ENCODE measurements at regions not wholly inside any gene's neighbourhood (a gene's known extent, or its start where the extent isn't known, plus 50 kb on each side); places are given as distances from the start of the nearest gene placed in this dataset.
"Not testable (repeated sequence)": the region's sequence is repeated elsewhere in the genome, so short reads cannot be mapped to it uniquely, and the experiment has no call there.

DNA sequence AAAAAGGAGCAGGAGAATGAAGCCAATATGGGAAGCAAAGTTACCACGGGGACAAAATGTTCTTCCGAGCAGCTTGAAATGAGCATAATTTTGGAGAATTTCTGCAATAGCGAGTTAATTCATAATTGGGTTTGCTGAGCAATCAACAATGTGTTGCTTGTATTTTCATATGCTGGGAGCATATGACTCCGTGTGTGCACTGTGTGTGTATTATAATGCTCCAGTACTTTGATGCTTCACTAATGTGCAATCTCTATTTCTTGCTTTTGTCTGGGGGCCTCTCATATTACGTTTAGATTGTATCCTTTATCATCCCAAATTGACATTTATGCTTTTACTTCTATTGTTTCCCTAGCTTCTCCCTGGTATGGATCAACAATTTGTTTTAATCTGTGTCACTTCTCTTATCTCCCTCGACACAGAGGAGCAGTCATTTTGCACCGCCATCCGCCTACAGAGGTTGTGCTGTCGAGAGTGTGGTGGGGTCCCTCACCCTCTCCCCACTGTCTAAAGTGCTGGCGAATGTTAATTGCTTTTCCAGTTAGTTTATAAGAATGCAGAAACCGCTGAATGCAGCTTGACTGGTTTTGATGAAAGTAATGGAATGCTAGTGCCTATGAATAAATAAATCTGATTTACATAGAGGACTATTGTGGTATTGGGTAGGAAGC, 372.5 kb upstream of the WWC1 start:
- no peak for DNase-seq

DNA sequence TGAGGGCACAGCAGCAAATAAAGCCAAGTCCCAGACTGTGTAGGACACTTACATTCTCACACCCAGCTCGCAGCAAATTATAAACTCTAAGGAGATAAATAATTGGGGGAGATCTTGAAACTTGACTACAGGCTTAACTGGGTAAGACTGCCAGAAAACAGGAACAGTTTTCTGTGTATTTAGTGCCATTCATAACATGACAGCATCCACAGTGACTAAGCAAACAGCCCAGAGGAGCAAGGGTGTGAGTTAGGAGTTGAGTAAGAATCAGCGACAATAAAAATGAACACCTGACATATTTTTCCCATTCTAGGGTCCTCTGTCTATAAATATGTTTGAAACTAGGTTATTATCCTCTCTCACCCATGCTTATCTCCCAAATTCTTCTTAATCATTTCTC, 370.9 kb upstream of the WWC1 start:
- no peak for DNase-seq

DNA sequence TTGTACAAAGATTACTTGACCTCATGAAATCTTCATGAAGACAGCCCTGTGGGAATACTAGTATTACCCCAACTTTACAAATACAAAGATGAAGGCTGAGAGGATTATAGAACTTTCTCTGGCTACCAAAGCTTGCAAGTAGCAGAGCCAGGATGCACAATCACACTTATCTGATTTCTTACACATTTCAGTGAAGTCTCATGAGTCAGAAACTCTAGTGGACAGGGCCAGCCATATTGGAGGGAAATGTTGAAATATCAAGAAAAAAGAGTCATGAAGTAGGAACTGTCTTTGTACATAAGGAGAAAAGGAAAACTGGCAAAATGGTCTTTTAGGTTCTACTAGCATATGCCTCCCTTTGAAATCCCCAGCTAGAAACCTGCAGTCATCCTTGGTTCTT, 369.6 kb upstream of the WWC1 start:
- no peak for DNase-seq

DNA sequence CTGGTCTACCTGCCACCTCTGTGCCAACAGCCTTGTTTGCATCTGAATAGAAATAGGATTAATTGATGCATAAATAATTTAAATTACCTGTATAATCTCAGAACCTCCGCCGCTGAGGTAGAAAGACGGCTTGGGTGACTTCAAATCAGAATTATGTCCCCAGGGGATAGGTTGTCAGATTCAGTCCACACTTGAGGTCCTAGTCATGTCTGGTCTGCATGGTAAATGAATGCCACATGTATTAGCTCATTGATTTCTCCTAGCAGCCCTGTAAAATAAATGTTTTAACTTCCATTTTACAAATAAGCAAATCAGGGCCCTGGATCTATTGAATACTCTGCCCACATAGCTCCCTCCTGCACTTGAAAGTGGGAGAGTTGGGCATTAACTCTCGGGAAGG, 368.0 kb upstream of the WWC1 start:
- no peak for DNase-seq

DNA sequence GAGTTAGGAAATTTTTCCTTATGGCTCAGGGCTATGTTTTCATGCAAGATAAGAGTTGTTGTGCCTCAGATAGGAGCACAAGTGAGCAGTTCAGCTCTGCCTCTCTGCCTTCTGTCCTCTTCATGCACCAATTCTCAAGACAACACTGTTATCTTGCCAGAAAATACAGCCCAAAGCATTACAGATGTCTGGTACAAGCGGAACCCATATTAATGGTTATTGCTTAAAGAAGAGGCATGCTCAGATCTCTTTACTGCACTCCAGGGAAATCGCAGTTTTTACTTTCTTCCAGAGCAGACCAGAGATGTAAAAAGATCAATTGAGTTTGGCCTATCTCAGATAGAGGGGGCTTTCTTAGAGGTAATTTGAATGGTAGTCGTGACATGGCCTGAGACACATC, 361.6 kb upstream of the WWC1 start:
- no peak for DNase-seq

DNA sequence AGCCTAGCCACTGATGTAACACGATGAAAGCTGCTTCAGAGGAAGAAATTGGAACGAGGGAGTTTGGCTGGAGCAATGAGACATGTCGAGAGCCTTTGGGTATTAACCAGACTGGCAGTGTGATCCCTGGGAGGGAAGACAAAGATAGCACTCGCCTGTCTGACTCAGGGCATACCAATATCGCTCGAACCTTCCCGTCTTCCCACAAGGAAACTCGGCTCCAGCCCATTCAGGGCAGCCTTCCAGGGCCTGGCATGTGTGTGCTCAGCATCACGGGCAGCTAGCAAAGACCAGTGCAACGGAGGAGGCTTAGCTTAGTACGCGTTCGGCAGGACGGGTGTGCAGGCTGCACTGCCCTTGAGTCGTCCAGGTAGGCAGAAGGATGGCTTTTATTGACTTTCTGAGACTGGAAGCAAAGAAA, 356.9 kb upstream of the WWC1 start:
- no peak for DNase-seq

DNA sequence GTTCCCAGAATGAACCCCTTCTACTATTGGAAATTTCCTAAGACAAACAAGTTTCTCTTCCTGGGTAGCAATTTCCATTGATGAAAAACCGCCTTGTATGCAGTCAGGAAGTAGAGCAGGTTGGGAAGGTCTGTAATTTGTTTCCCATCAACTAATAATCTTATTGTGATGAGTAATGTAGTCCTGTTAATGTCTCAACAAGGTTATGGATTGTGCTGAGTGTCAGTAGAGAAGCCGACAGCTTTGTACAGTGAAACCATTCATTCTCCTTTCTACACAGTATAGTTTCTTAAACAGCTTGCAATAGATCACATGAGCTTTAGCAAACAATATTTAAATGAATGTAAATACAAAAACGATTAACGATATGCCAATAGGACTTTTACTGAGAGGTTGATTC, 355.4 kb upstream of the WWC1 start:
- no peak for DNase-seq

DNA sequence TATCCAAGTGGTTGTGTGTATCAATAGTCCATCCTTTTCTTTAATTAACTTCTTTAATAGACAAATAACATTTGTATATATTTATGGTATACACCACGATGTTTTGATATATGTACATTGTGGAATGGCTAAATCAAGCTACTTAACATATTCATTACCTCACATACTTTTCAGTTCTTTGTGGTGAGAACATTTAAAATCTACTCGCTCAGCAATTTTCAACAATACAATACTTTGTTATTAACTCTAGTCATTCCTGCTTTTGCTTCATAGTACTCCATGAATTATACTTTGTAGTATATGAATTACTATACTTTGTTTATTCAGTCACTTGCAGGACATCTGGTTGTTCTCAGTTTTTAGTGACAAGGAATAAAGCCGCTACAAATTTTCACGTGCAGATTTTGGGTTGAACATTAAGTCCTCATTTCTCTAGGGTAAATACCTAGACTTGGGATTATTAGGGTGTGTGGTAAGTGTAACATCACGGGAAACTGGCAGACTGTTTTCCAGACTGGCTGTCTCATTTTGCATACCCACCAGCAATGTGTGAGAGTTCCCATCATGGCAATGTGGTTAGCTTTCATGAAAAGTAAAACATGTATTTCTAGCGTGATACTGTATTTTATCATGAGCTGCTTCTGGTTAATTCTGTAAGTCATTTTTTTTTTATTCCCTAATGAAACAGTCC, 354.4 kb upstream of the WWC1 start:
- DNase-seq: no peak

DNA sequence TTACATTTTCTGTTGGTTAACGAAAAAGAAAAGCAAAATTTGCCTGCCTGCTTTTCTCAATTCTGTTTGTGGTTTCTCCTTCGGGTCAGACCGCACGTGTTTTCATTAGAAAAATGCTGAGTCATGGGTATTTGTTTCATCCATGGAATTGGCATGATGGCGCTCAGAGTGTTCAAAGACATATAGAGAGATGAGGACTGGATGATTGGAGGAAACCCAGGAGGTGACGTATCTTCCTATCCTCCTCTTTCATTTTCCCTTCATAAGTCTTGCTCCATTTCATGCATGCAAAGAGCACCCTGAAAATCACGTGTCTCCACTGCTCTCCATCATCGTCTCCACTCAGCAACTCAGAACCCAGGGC, 353.8 kb upstream of the WWC1 start:
- no peak for DNase-seq

DNA sequence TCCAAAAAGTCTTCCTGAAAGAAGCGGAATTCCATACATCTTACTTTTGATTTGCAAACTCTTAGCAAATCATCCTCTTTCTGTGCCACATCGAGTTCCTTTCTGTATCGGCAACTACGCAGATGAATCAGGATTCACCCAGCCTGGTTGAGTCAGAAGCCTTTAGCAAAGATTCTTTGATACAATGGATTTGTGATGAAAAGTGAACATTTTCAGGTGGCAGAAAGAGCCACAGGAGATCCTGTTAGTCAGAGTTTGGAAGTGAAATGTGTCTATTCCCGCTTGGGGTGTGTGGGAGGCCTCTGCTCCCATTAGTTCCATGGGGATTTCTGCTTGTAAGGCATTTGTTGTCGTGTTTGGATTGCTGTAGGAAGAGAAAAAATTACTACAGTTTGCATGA, 351.8 kb upstream of the WWC1 start:
- no peak for DNase-seq

DNA sequence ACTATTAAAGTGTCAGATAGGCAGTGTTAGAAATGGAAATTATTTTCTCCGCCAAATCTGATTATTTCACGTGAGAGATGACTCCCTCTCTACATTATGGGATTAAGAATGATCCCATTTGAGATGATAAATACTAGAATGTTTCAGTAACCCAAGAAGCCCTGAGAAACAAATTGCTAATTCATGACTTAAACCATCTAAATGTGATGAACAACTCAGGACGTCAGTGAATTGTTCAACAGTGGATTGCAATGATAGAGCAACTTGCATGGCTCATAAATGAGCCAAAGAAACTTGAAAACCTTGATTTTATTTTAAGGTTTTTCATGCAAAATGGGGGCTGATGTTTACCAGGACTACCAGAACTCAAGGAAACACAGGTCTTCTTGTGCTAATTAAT, 350.5 kb upstream of the WWC1 start:
- no peak for DNase-seq

DNA sequence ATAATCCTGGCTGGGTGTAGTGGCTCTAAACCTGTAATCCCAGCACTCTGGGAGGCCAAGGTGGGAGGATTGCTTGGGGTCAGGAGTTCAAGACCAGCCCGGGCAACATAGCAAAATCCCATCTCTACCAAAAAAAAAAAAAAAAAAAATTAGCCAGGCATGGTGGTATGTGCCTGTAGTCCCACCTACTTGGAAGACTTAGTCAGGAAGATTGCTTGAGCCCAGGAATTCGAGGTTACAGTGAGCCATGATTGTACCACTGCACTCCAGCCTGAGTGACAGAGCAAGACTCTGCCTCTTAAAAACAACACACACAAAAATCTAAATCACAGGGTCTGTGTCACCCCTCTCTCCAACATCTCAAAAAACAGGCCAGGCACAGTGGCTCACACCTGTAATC, 349.9 kb upstream of the WWC1 start:
- not testable (repeated sequence) for DNase-seq

DNA sequence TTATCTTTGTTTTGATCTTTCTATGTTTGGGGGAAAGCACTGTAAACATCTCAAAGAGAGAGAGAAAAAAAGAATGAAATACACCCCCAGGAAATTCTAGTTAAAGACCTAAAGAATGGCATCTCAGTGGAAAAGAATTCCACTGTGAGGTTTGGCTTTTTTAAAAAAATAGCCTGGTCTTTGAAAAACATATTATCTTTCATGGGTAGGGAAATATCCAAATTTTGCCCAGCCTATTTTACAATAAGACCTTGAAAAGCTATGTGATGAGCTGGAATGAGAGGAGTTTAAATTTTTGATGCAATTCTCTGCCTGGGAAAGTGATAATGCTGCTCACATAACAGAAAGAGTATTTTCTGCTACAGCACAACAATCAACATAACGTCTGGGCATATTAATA, 348.1 kb upstream of the WWC1 start:
- DNase-seq: no peak

DNA sequence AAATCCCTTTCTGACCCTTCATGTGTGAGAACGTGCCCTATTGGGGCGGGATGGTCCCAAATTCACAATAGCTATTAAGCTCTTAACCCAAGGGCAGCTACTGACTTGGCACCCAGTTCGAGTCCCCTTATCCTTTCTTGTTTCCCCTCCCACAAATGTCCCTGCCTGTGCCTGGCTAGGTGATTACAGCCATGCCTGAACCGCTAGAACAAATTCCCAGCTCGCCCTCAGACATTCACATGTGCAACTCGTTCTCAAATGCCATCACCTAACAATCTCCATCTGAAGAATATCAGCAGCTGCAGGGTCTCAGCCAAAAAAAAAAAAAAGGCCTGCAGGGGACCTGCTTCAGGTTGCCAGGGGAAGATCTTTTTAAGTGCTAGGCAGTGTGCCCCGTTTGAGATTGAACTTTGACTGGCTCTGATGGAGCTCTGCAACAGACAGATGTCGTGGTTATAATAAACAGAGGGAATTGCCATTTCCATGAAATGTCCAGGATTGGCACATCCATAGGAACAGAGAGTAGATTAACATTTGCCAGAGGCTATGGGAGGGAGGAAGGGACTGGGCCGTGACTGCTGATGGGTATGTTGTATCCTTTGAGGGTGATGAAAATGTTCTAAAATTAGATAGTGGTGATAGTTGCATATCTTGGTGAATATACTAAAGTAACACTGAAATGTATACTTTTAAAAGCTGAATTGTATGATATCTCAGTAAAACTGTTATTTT, 347.2 kb upstream of the WWC1 start:
- no peak for DNase-seq

DNA sequence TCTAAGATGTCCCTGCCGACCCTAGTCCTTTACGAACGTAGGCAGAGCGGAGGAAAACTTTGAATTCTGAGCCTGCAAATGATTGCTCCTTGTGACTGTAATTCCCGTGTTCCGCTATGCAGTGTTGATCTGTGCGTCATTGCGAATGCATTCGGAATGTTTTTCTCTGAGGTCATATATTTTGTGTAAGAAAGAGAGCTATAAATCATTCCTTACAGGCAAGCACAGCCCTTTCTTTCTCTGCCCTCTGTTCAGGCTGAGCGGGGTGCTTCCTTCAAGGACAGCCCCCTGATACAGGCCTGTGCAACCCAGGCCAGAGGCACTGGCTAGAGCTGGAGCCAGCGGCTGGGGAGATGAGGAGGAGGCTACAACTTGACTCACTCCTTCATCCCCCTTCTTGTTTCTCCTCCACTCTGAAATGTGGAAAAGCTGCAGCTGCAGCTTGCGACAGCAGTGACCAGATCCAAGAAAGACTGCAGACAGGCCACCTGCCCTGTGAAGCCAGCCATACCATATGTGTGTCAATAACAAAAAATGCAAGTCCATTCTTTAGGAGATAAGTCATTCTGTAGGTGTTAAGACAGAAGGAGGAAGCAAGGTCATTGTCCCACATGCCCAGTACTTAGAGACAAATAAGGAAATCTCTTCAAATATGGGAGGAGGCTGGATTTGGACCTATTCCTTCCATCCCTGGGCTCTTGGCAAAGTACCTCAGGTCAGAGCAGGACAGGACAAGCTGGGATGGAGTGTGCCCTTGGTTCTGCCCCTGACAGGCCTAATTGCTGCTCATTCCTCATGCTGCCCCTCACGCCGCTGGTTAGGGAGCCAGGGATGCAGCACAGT, 345.7 kb upstream of the WWC1 start:
- no peak for DNase-seq

DNA sequence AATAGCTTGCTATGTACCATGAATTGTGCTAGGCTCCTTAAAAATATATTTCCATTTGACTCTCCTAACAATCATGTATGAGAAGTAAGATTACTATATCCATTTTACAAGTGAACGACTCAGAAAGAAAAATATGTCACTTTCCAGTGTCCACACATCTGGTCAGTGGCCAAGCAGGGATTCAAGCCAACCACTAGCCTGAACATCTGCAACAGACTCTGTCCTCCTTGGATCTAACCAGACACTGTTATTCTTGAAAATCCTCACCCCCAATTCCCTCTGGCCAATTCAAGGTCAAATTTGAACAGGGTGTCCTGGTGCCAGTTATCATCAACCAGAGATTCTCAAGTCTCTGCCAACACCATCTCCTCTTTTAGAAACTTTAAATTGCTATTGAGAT, 344.1 kb upstream of the WWC1 start:
- no peak for DNase-seq

DNA sequence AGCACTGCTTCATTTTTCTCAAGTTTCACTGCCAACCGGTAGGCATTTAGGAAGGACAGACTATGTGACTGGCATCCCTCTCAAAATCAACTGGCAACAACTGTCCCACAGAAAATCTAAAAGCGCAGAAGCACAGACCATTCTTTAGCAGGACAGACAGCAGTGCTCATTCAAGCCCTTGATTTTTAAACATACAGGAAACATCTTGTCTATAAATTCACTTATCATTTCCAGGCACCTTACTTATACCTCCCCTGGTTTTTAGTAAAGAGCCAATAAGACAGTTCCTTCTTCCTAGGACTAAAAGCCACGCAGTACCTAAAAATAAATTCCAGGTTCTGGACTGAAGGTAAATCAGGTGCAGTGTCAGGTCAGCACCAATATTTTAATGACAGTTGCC, 343.2 kb upstream of the WWC1 start:
- DNase-seq: no peak

DNA sequence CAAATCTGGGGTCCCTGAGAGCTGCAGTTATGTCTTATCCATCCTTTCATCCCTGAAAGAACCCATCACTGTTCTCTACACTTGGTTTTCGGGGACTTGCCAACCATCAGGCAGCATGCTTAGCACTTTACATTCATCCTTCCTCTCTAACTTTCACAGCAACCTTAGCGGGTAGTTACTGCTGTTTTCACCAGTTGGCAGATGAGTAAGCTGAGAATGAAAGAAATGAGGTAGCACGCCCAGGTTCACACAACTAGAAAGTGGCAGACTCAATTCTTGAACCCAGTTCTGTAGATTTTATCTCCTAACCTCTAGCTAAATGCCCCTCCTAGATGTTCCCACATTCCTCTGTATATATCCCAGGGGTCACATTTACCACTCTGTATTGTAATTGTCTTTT, 342.0 kb upstream of the WWC1 start:
- no peak for DNase-seq

DNA sequence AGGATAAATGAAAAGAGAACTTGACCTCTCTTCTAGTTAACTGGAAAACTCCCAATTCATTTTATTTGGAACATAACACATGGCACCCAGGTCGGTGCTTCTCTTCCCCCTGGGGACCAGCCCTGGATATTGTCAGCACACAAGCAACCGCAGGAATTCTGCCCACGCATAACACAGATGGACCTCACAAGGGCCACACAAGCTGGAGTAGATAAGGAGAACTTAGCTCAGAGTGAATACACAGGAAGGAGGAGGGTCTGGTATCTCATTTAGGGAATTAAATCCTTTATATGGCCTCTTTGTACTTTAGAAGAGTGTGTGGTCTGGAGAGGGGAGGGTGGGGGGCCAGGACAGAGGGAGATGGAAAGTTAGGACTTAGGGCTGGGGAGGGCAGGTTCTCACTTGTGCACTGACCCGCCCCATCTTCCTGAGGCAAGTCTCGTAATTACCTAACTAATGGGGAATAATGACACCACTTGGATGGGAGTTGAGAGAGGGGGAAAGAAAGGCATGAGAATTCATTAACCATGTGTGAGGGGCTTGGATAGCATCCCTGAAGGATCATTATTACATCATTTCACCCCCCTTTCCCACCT, 341.2 kb upstream of the WWC1 start:
- DNase-seq: no peak

DNA sequence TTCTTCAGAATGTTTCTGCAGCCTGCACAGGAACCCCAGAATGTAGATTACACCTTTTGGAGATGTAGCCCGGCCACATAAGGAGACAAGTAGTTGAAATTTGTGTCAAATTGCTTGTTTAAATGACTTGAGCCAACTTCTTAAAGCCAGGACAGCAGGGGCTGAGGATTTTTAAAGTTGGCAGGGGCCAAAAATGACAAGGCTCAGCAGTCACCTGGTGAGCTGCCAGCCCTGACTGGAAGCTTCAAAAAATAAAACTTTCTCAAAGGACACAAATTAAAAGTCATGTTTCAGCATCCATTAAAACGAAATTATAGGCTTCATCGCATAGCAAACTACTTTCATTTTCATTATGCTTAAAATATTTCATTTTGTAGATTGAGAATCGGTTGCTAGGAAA, 340.3 kb upstream of the WWC1 start:
- DNase-seq: no peak

DNA sequence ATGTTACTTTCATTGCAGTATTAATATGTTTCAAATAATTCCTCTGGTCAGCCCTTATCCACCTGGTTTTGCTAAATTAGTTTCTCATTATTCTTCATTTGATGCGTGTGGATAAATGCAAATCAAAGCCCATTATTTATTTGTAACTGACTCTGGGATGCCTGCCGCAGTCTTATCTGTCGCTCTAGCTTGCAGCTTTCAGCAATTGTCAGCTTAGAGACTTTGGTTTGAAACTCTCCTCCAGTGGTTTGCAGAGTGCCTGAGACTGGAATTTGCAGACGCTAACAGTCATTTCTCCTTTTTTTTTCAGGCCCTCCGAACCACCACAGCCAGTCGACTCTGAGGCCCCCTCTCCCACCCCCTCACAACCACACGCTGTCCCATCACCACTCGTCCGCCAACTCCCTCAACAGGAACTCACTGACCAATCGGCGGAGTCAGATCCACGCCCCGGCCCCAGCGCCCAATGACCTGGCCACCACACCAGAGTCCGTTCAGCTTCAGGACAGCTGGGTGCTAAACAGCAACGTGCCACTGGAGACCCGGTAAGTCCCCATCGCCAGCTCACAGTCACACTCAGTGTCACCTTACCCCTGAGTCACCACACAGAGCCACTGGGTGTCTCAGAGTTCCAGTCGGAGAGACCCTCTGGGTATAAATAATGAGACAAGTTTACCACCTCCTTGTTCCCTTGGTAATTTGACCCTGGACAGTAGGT, 339.0 kb upstream of the WWC1 start:
- no peak for DNase-seq

DNA sequence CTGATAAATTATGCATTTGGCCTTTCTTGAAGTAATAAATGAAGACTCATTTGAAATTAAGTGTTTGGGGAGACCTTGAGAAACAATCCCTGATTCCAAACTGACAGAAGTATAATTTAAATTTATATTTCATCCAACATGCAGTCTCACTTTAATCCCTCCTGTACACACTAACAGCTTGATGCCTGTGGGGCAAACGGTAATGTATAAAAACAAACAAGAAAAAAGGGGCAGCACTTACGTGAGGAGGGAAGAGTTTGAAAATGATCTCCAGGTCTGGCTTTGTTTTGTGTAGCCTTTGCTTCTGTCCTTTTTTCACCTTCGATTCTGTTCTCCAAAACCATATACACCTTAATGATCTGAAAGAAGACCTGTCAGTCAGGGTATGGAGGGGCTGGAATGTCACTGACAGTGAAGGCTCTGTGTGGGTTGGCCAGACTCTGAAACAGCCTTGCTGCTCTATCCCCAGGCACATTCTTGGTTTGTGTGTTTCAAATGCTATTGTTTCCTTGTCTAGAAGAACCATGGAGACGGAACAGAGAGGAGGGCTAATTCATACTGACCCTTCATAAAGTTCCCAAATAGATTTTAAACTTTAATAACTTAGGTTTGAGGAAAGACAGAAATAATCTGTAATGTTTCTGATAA, 338.2 kb upstream of the WWC1 start:
- DNase-seq: no peak

All from 8988T (cell line).